C4-2B (cell line): ENCODE measurements at regions not wholly inside any gene's neighbourhood (a gene's known extent, or its start where the extent isn't known, plus 50 kb on each side); places are given as distances from the start of the nearest gene placed in this dataset.

Source experiments
- CTCF ChIP-seq: fragments of 450-650 bp; conservative IDR thresholded peaks from 2 replicates; pipeline ENCODE4 v1.5.1; 2017; ENCODE audit warnings: mild to moderate bottlenecking
- ZFX ChIP-seq: fragments of 450-650 bp; IDR thresholded peaks from 2 replicates; pipeline ENCODE4 v1.6.1; 2017

- TF ChIP-seq CTCF, result no peak
- no peak for TF ChIP-seq ZFX
Measured at GRCh38 chr5:148906968-148907367, 80.6 kb downstream of the ADRB2 start.
